HG02981 (cell line): ENCODE measurements at regions not wholly inside any gene's neighbourhood (a gene's known extent, or its start where the extent isn't known, plus 50 kb on each side); places are given as distances from the start of the nearest gene placed in this dataset.
"Not testable (repeated sequence)": the region's sequence is repeated elsewhere in the genome, so short reads cannot be mapped to it uniquely, and the experiment has no call there.

Experiments used
- ATAC-seq: cut with Tn5 transposase; IDR thresholded peaks from one replicate; pipeline ENCODE4 v1.9.1; 2021; ENCODE audit warnings: mild to moderate bottlenecking, moderate library complexity; ENCODE audit not compliant: unreplicated experiment

DNA sequence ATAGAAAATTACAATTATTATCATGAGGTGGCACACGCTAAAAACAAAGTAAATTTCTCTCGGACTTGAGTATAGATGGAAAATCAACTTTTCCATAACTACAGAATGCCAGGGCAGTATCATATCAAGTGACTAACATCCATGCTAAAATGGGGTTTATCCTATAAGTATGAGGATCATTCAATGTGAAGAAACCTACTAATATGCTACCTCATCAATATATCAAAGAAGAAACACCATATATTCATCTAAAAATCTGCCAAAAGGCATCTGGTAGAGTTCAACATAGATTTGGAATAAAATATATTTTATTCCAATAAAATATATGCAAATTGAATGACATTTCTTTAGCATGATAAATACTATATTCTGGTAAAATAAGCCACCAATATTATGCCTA lies 894.4 kb downstream of the MCTP2 start:
- no peak for ATAC-seq

DNA sequence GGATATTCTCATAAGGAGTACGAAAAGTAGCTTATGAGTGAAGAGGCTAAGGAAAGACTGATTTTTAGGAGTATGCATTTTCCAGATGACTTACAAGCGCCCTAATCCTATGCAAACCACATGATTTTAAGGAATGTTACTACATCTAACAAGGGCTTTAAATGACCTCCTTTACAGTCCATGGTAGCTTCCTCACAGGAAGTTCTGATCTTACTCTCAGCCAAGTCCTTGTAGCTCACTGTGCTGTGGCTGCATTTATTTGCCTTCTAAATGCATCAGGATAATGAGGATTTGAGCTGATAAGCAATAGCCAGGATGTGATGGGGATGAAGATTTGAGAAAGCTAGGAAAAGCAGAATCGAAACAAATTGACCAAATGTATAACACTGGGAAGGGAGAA lies 896.0 kb downstream of the MCTP2 start:
- no peak for ATAC-seq

- ATAC-seq, result no peak
Measured at GRCh38 chr15:95129574-95129973, 898.2 kb downstream of the MCTP2 start.

DNA sequence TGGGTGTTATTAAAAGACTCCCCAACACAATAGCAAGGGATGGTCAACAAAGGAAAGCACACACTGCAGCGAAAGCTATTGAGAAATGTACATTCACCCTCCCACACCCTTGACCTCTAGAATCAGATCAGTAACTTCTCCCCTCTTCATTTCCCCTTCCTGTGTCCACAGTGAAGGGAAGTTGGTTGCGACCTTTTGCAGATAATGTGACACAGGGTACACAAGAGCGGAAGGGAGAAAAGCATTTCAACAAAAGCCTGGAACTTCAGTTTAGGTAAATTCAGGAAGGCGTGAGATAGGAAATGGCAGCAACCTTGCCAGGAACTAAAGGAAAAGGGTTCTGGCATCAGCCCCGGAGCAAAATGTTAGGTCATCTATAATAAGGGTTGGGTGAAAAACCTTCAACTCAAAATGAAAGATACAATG lies 899.8 kb downstream of the MCTP2 start:
- ATAC-seq, result no peak

DNA sequence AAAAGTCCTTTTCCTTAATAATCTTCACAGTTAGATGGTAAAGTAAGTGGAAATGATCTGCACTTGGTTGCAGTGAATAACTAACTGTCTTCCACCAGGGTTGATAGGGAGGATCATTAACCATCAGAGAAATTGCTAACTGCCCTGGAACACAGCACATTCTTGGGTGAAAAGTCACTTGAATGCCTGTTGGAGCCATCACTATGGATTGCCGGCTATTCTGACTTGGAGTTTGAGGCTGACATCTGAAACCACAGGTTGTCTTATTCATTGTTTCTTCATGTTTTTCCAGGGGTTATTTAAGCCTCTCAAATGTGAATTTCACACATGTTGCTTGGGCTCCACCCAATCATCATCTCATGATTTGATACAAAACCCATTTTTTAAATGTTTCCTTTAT lies 901.4 kb downstream of the MCTP2 start:
- ATAC-seq, result no peak

- no peak for ATAC-seq
Measured at GRCh38 chr15:95134431-95135110, 903.2 kb downstream of the MCTP2 start.

- no peak for ATAC-seq
Measured at GRCh38 chr15:95138604-95139270, 907.4 kb downstream of the MCTP2 start.

DNA sequence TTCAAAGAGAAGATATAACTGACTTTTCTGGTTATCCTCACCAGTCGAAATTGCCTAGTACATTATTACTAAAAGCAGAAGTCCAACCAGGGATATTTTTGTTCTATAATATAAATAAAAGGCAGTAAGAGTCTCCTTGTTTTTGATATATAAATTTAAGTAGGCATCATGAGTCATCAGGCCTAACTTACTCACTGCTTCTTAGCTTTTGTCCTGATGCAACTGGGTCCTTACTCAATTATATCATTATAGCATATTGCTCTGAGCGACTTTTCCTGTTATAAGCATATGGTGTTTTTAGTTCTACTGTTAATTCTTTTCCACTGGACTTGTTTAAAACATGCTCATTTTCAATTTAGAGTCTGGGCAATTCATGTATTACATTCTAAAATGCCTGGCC lies 910.1 kb downstream of the MCTP2 start:
- ATAC-seq, result no peak

DNA sequence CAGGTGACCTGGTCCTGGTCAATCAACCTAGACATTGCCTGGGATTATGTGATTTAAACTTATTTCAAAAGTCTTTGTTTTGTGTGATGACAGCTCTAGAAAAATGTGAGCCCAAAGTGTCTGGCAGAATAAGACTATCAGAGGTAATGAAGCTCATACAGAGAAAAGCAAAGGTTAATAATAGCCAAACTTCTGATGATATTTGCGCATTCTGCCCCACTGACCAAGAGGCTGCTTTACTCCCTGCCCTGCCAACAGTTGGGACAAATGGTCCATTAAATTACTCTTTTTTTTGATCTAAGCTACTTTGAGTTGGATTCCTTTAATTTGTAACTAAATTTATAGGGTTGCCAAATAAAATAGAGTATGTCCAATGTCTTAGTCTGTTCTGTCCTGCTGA lies 911.2 kb downstream of the MCTP2 start:
- ATAC-seq, result no peak

GRCh38 chr15:95146481-95146880 lies 915.1 kb downstream of the MCTP2 start:
- ATAC-seq, result no peak

DNA sequence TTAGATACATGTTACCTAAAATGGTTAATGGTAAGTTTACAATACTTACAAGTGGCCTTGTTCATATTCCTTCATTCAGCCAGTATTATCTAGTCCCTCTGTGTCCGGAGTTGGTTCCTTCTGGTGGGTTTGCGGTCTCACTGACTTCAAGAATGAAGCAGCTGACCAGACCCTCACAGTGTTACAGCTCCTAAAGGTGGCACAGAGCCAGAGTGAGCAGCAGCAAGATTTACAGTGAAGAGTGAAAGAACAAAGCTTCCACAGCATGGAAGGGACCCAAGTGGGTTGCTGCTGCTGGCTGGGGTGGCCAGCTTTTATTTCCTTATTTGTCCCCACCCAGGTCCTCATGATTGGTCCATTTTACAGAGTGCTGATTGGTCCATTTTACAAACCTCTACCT lies 916.8 kb downstream of the MCTP2 start:
- no peak for ATAC-seq

DNA sequence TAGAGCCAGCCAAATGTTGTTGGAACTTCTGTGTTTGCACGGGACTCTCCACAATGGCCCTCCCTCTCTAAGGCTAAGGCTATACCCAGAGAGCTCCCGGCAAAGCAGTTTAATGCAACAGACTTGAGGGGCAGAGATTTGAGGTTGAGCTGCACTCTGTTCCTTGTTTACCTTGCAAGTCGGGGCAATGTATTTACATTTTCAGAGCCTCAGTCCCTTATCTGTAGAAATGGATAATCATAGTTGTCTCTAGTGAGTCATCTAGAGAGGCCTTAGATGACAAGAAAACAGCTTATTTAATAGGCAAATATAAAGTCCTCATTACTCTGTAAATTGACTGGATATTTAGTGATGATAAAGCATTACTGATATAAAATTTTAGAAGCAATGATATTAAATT lies 917.7 kb downstream of the MCTP2 start:
- no peak for ATAC-seq

DNA sequence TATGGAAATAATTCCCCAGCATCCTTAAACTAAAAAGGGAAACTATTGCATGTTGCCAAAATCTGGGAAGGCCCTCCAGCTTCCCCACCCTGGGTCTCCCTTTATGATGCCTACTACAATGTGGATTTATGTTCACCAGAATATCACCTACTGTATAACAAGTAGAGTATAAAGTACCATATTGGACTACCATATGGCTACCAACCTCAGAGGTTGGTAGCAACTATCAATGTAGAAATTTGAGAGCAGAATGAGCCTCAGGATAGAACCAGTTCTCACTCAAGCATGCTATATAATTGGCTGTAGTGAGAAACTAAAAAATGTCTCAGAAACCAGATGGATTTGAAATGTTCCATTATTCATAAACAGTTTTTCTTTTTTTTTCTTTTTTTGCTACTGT lies 918.4 kb downstream of the MCTP2 start:
- no peak for ATAC-seq

DNA sequence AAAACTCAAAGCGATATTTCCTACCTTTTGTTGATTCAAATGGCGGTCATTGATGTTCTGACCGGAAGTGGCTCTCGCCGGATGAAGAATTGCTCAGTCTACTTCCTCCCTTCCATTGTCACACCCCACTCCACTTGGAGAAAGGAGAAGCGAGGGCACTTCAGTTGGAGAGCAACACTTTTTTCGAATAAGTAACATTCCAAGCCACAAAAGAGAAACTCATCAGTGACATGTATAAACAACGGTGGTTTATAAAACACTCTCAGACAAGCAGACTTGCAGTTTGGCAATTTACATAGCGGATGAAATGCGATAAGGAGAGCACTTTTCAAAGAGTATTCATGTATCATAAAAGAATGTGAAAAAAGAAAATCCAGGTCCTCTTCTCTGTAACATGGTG lies 919.1 kb downstream of the MCTP2 start:
- ATAC-seq, result no peak

- ATAC-seq, result no peak
Measured at GRCh38 chr15:95152741-95153140, 921.4 kb downstream of the MCTP2 start.

- not testable (repeated sequence) for ATAC-seq
Measured at GRCh38 chr15:95153201-95153600, 921.8 kb downstream of the MCTP2 start.

- no peak for ATAC-seq
Measured at GRCh38 chr15:95160316-95160715, 929.0 kb downstream of the MCTP2 start.

DNA sequence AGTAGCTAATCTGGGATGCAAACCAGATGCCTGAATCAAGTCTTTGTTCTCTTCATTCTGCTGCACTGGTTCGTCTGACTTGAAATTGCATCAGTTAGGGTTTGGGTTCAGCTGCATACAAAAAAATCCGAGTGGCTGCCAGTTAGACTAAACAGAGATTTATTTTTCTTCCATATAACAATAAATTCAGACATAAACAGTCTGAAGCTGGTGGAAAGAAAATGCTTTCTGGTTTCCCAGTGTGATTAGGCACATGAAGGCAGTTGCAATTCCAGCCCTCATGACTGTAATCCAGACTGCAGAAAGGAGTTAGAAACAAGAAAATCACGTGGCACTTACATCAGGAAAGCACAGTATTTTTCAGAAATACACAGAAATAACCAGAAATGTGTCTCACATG lies 930.7 kb downstream of the MCTP2 start:
- ATAC-seq, result no peak

- ATAC-seq, result no peak
Measured at GRCh38 chr15:95162531-95162930, 931.2 kb downstream of the MCTP2 start.

- no peak for ATAC-seq
Measured at GRCh38 chr15:95162967-95163531, 931.7 kb downstream of the MCTP2 start.

- ATAC-seq, result no peak
Measured at GRCh38 chr15:95168152-95168551, 936.8 kb downstream of the MCTP2 start.

GRCh38 chr15:95168951-95169431 lies 937.6 kb downstream of the MCTP2 start:
- no peak for ATAC-seq
